ENCODE measurements at regions not wholly inside any gene's neighbourhood (a gene's known extent, or its start where the extent isn't known, plus 50 kb on each side); places are given as distances from the start of the nearest gene placed in this dataset.

GRCh38 chr3:178393146-178393545, 143.1 kb upstream of the KCNMB2 start:
- H3K9ac ChIP-seq (ENCODE audit: low read depth, low read length), result peak overlapping the region; percentile 36
- H3K9me3 ChIP-seq (replicated peaks; ENCODE audit: low read length), result no peaks in the 10 kb centered on the region
- peak overlapping the region; percentile 17 for H3K4me3 ChIP-seq (ENCODE audit: low read length)

GRCh38 chr3:178393824-178394223, 142.4 kb upstream of the KCNMB2 start:
- no peaks in the 10 kb centered on the region for H3K36me3 ChIP-seq (ENCODE audit: insufficient read depth, low read length)
- H3K27me3 ChIP-seq (ENCODE audit: control insufficient read depth, insufficient read depth, low read length), result no peaks in the 10 kb centered on the region
- H3K4me3 ChIP-seq (ENCODE audit: low read length), result no peak overlapping the region
- peak overlapping the region; percentile 10 for H3K4me2 ChIP-seq (ENCODE audit: low read length)
- H3K4me1 ChIP-seq (ENCODE audit: control insufficient read depth, insufficient read depth, low read length), result peaks cover 24% of the 10 kb centered on the region
- peak overlapping the region; percentile 36 for H3K9ac ChIP-seq (ENCODE audit: low read depth, low read length)
- no peaks in the 10 kb centered on the region for H3K9me3 ChIP-seq (replicated peaks; ENCODE audit: low read length)

More at GRCh38 chr3:178393146-178393545, 143.1 kb upstream of the KCNMB2 start:
- Histone ChIP-seq H3K36me3 (ENCODE audit: insufficient read depth, low read length) (no peaks in the 10 kb centered on the region), H3K4me1 (ENCODE audit: control insufficient read depth, insufficient read depth, low read length) (peaks cover 24% of the 10 kb centered on the region), H3K27me3 (ENCODE audit: control insufficient read depth, insufficient read depth, low read length) (no peaks in the 10 kb centered on the region), H3K4me2 (ENCODE audit: low read length) (peak overlapping the region; percentile 11)

DNA sequence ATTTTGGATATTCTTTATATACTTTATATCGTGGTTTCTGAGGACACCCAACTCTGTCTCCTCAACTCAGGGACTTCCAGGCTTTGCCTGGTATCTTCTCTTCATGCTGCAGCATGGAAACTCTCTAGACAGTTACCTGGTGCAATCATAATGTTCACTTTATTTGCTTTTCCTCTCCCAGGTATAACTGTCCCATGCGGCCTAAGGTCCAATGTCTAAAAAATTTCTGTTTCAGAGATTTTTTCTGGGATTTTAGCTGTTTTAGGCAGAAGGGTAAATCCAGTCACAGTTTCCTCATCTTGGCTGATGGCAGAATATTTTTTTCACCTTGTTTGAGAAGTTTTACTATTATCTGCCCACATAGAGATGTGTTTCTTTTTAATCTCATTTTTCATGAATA, 139.9 kb upstream of the KCNMB2 start:
- peaks cover 24% of the 10 kb centered on the region for H3K4me1 ChIP-seq (ENCODE audit: control insufficient read depth, insufficient read depth, low read length)
- H3K27me3 ChIP-seq (ENCODE audit: control insufficient read depth, insufficient read depth, low read length), result no peaks in the 10 kb centered on the region
- H3K36me3 ChIP-seq (ENCODE audit: insufficient read depth, low read length), result no peaks in the 10 kb centered on the region
- H3K9ac ChIP-seq (ENCODE audit: low read depth, low read length), result no peak overlapping the region
- no peak overlapping the region for H3K4me2 ChIP-seq (ENCODE audit: low read length)
- H3K9me3 ChIP-seq (replicated peaks; ENCODE audit: low read length), result no peaks in the 10 kb centered on the region
- no peak overlapping the region for H3K4me3 ChIP-seq (ENCODE audit: low read length)

- no peak overlapping the region for H3K4me2 ChIP-seq (ENCODE audit: low read length)
- H3K9me3 ChIP-seq (replicated peaks; ENCODE audit: low read length), result no peaks in the 10 kb centered on the region
- no peak overlapping the region for H3K4me3 ChIP-seq (ENCODE audit: low read length)
These were observed 139.0 kb upstream of the KCNMB2 start for GRCh38 chr3:178397202-178397601.

DNA sequence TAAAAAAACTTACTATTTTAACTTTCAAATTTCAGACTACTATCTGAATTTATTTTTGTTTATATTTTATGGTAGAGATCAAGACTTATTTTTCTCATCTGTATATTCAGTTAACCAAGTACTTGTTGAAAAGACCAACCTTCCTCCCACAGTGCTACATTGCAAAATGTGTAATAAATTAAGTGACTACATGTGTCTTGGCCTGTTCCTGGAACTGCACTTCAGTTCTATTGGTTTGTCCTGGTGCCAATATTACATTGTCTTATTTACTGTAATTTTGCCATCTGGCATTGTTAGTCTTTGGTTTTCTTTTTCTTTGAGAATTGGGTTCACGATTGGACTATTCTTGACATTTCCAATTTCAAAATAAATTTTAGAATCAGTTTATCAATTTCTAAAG, 138.4 kb upstream of the KCNMB2 start:
- no peak overlapping the region for H3K9ac ChIP-seq (ENCODE audit: low read depth, low read length)
- peaks cover 15% of the 10 kb centered on the region for H3K4me1 ChIP-seq (ENCODE audit: control insufficient read depth, insufficient read depth, low read length)
- H3K9me3 ChIP-seq (replicated peaks; ENCODE audit: low read length), result no peaks in the 10 kb centered on the region
- no peaks in the 10 kb centered on the region for H3K36me3 ChIP-seq (ENCODE audit: insufficient read depth, low read length)
- H3K27me3 ChIP-seq (ENCODE audit: control insufficient read depth, insufficient read depth, low read length), result no peaks in the 10 kb centered on the region
- no peak overlapping the region for H3K4me2 ChIP-seq (ENCODE audit: low read length)
- no peak overlapping the region for H3K4me3 ChIP-seq (ENCODE audit: low read length)

More at GRCh38 chr3:178397202-178397601, 139.0 kb upstream of the KCNMB2 start:
- Histone ChIP-seq H3K36me3 (ENCODE audit: insufficient read depth, low read length) (no peaks in the 10 kb centered on the region), H3K27me3 (ENCODE audit: control insufficient read depth, insufficient read depth, low read length) (no peaks in the 10 kb centered on the region), H3K9ac (ENCODE audit: low read depth, low read length) (no peak overlapping the region), H3K4me1 (ENCODE audit: control insufficient read depth, insufficient read depth, low read length) (peaks cover 21% of the 10 kb centered on the region)

- H3K36me3 ChIP-seq (ENCODE audit: insufficient read depth, low read length), result no peaks in the 10 kb centered on the region
- H3K27me3 ChIP-seq (ENCODE audit: control insufficient read depth, insufficient read depth, low read length), result no peaks in the 10 kb centered on the region
- no peak overlapping the region for H3K9ac ChIP-seq (ENCODE audit: low read depth, low read length)
- no peaks in the 10 kb centered on the region for H3K4me1 ChIP-seq (ENCODE audit: control insufficient read depth, insufficient read depth, low read length)
- no peak overlapping the region for H3K4me3 ChIP-seq (ENCODE audit: low read length)
- no peaks in the 10 kb centered on the region for H3K9me3 ChIP-seq (replicated peaks; ENCODE audit: low read length)
- no peak overlapping the region for H3K4me2 ChIP-seq (ENCODE audit: low read length)
These were observed 131.3 kb upstream of the KCNMB2 start for GRCh38 chr3:178404961-178405360.

DNA sequence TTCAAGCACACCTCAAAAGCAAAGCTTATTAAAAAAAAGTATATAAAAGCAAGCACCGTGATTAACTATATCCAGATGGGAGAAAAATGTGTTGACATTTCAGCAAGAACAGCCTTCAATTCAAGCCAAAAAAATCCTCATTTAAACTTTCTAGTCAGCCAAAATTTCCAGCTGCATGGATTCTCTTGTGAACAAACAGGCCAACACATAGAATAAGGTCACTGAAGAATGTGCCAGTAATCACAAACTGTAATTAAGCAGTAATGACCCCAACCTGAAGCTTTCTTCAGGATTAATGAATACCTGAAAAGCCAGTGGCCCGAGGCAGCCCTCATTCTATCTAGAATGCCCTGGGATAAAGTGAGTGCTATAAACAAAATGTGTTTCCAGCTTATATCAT, 130.7 kb upstream of the KCNMB2 start:
- H3K4me3 ChIP-seq (ENCODE audit: low read length), result no peak overlapping the region
- H3K9ac ChIP-seq (ENCODE audit: low read depth, low read length), result no peak overlapping the region
- H3K27me3 ChIP-seq (ENCODE audit: control insufficient read depth, insufficient read depth, low read length), result no peaks in the 10 kb centered on the region
- H3K9me3 ChIP-seq (replicated peaks; ENCODE audit: low read length), result no peaks in the 10 kb centered on the region
- H3K4me1 ChIP-seq (ENCODE audit: control insufficient read depth, insufficient read depth, low read length), result no peaks in the 10 kb centered on the region
- no peaks in the 10 kb centered on the region for H3K36me3 ChIP-seq (ENCODE audit: insufficient read depth, low read length)
- H3K4me2 ChIP-seq (ENCODE audit: low read length), result no peak overlapping the region

DNA sequence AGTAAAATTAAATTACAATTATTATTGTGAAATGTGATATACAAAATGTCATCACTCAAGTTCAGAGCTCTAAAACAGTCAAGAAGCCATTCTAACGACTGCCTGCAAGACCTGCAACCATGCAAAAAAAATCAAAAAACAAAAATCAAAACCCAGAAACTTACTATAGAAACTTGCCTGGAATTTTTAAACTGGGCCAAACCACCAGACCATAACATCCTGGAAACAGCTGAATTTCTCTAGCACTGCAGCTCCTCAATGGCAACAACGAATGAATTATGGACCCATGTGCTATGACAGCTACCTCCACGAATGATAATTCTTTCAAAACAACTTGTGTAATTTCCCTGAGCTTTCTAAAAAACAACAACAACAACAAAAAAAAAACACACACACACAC, 130.0 kb upstream of the KCNMB2 start:
- Histone ChIP-seq H3K9ac (ENCODE audit: low read depth, low read length) (no peak overlapping the region), H3K36me3 (ENCODE audit: insufficient read depth, low read length) (no peaks in the 10 kb centered on the region), H3K4me3 (ENCODE audit: low read length) (no peak overlapping the region), H3K4me2 (ENCODE audit: low read length) (no peak overlapping the region), H3K27me3 (ENCODE audit: control insufficient read depth, insufficient read depth, low read length) (no peaks in the 10 kb centered on the region), H3K4me1 (ENCODE audit: control insufficient read depth, insufficient read depth, low read length) (no peaks in the 10 kb centered on the region), H3K9me3 (replicated peaks; ENCODE audit: low read length) (no peaks in the 10 kb centered on the region)

DNA sequence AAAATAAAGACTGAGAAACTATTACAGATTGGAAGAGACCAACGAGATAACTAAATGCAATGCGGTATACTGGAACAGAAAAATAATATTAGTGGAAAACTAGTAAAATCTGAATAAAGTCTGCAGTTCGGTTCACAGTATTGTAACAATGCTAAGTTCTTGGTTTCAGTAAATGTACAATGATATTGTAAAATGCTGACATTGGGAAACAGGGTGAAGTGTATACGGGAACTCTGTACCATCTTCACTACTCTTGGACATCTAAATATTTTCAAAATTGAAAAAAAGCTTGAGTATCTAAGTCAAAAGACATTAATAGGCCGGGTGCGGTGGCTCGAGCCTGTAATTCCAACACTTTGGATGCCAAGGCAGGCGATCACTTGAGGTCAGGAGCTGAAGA, 120.9 kb upstream of the KCNMB2 start:
- Histone ChIP-seq H3K4me1 (ENCODE audit: control insufficient read depth, insufficient read depth, low read length) (peaks cover 3% of the 10 kb centered on the region), H3K9ac (ENCODE audit: low read depth, low read length) (no peak overlapping the region), H3K36me3 (ENCODE audit: insufficient read depth, low read length) (no peaks in the 10 kb centered on the region), H3K27me3 (ENCODE audit: control insufficient read depth, insufficient read depth, low read length) (no peaks in the 10 kb centered on the region), H3K9me3 (replicated peaks; ENCODE audit: low read length) (no peaks in the 10 kb centered on the region), H3K4me3 (ENCODE audit: low read length) (no peak overlapping the region), H3K4me2 (ENCODE audit: low read length) (no peak overlapping the region)

DNA sequence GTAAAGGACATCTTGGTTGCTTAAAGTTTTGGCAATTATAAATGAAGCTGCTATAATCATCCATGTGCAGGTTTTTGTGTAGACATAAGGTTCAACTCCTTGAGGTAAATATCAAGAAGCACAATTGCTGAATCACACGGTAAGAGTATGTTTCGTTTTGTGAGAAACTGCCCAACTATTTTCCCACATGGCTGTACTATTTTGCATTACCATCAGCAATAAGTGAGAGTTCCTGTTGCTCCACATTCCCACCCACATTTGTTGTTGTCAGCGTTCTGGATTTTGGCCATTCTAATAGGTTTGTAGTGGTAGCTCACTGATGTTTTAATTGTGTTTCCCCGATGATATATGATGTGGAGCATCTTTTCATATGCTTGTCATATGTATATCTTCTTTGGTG, 118.5 kb upstream of the KCNMB2 start:
- Histone ChIP-seq H3K4me2 (ENCODE audit: low read length) (no peak overlapping the region), H3K4me3 (ENCODE audit: low read length) (no peak overlapping the region), H3K9ac (ENCODE audit: low read depth, low read length) (no peak overlapping the region), H3K4me1 (ENCODE audit: control insufficient read depth, insufficient read depth, low read length) (peaks cover 7% of the 10 kb centered on the region), H3K9me3 (replicated peaks; ENCODE audit: low read length) (no peaks in the 10 kb centered on the region), H3K27me3 (ENCODE audit: control insufficient read depth, insufficient read depth, low read length) (no peaks in the 10 kb centered on the region), H3K36me3 (ENCODE audit: insufficient read depth, low read length) (no peaks in the 10 kb centered on the region)

DNA sequence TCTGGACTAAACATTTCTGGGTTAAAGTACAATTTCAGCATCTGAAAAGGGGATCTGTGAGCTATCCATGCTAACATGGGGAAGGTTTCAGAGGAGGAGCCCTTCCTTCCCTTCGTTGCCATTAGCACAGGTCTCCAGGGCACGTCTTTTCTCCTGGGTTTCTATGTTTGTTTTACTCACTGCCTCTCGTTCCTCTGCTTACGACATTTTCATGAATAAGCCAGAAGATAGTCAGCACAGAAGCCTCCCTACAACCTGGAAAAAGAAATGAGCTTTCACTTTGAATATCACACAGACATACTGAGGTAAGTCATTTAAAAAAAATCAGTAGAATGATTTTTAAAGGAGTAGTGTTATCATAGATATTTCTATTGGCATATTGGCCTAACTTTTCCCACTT, 117.2 kb upstream of the KCNMB2 start:
- no peaks in the 10 kb centered on the region for H3K27me3 ChIP-seq (ENCODE audit: control insufficient read depth, insufficient read depth, low read length)
- H3K9me3 ChIP-seq (replicated peaks; ENCODE audit: low read length), result no peaks in the 10 kb centered on the region
- H3K4me3 ChIP-seq (ENCODE audit: low read length), result no peak overlapping the region
- H3K36me3 ChIP-seq (ENCODE audit: insufficient read depth, low read length), result no peaks in the 10 kb centered on the region
- H3K9ac ChIP-seq (ENCODE audit: low read depth, low read length), result no peak overlapping the region
- peak overlapping the region; percentile 22 for H3K4me2 ChIP-seq (ENCODE audit: low read length)
- H3K4me1 ChIP-seq (ENCODE audit: control insufficient read depth, insufficient read depth, low read length), result peaks cover 7% of the 10 kb centered on the region

- no peaks in the 10 kb centered on the region for H3K36me3 ChIP-seq (ENCODE audit: insufficient read depth, low read length)
- no peaks in the 10 kb centered on the region for H3K9me3 ChIP-seq (replicated peaks; ENCODE audit: low read length)
- H3K27me3 ChIP-seq (ENCODE audit: control insufficient read depth, insufficient read depth, low read length), result no peaks in the 10 kb centered on the region
- H3K9ac ChIP-seq (ENCODE audit: low read depth, low read length), result no peak overlapping the region
- no peak overlapping the region for H3K4me2 ChIP-seq (ENCODE audit: low read length)
- peaks cover 7% of the 10 kb centered on the region for H3K4me1 ChIP-seq (ENCODE audit: control insufficient read depth, insufficient read depth, low read length)
- H3K4me3 ChIP-seq (ENCODE audit: low read length), result no peak overlapping the region
These were observed 116.2 kb upstream of the KCNMB2 start for GRCh38 chr3:178420033-178420432.
